ENCODE measurements at regions not wholly inside any gene's neighbourhood (a gene's known extent, or its start where the extent isn't known, plus 50 kb on each side); places are given as distances from the start of the nearest gene placed in this dataset.

- TF ChIP-seq EP300 (IDR thresholded peaks at IDR 0.05; ENCODE audit: borderline replicate concordance in 1 of 2, low read depth in 1 of 2, low read length in 1 of 2) (no peak), CTCF (IDR thresholded peaks at IDR 0.05) (no peak)
These were observed 59.8 kb downstream of the AGTR2 start for GRCh38 chrX:116230130-116230898.

All from SK-N-SH (cell line).